Right atrium auricular region (tissue), 2 donors: ENCODE measurements at regions not wholly inside any gene's neighbourhood (a gene's known extent, or its start where the extent isn't known, plus 50 kb on each side); places are given as distances from the start of the nearest gene placed in this dataset.

ENCODE experiments used
- DNase-seq: peaks from one replicate; pipeline ENCODE4 v3.0.0-alpha.2; 2019; ENCODE audit warnings: low spot score
- H3K27ac ChIP-seq, 2 donors: fragments of 200-600 bp; sonication (generic); 1 replicate in 1 of 2; 2 replicates in 1 of 2; pipeline ENCODE4 v1.5.1; 2016 to 2019
- H3K27me3 ChIP-seq, 2 donors: fragments of 200-600 bp; sonication (generic); one replicate each; pipeline versions ENCODE4 v1.5.1 to v1.6.0; 2017 to 2019
- H3K36me3 ChIP-seq: fragments of 200-600 bp; sonication (generic); one replicate; pipeline ENCODE4 v1.5.1; 2016
- H3K4me1 ChIP-seq, 2 donors: fragments of 200-600 bp; sonication (generic); one replicate each; pipeline versions ENCODE4 v1.5.1 to v1.6.0; 2017 to 2019
- H3K4me3 ChIP-seq, 2 donors: fragments of 200-600 bp; sonication (generic); 1 replicate in 1 of 2; 2 replicates in 1 of 2; pipeline ENCODE4 v1.5.1; 2017 to 2019; ENCODE audit warnings: mild to moderate bottlenecking in 1 of 2, moderate library complexity in 1 of 2
- H3K9me3 ChIP-seq, 2 donors: fragments of 200-600 bp; sonication (generic); one replicate each; pipeline ENCODE4 v1.5.1; 2019
- TF ChIP-seq, protein P1 (sequence below), 2 donors: fragments of 200-600 bp; sonication (generic); IDR thresholded peaks; one replicate each; pipeline ENCODE4 v1.5.1; 2019; ENCODE audit warnings: antibody characterized with exemption in 2 of 2

- H3K9me3 ChIP-seq, result no peaks in the 10 kb centered on the region
- no peaks in the 10 kb centered on the region for H3K27me3 ChIP-seq
- no peaks in the 10 kb centered on the region for H3K36me3 ChIP-seq
- DNase-seq, result no peak
- TF ChIP-seq, protein P1, sequence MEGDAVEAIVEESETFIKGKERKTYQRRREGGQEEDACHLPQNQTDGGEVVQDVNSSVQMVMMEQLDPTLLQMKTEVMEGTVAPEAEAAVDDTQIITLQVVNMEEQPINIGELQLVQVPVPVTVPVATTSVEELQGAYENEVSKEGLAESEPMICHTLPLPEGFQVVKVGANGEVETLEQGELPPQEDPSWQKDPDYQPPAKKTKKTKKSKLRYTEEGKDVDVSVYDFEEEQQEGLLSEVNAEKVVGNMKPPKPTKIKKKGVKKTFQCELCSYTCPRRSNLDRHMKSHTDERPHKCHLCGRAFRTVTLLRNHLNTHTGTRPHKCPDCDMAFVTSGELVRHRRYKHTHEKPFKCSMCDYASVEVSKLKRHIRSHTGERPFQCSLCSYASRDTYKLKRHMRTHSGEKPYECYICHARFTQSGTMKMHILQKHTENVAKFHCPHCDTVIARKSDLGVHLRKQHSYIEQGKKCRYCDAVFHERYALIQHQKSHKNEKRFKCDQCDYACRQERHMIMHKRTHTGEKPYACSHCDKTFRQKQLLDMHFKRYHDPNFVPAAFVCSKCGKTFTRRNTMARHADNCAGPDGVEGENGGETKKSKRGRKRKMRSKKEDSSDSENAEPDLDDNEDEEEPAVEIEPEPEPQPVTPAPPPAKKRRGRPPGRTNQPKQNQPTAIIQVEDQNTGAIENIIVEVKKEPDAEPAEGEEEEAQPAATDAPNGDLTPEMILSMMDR (IDR thresholded peaks at IDR 0.05), result no peak
- H3K27ac ChIP-seq, result no peak overlapping the region
- H3K4me1 ChIP-seq, result no peaks in the 10 kb centered on the region
- H3K4me3 ChIP-seq, result no peak overlapping the region
Observed at GRCh38 chr6:63394656-63395308, 75.0 kb upstream of the LGSN start.

DNA sequence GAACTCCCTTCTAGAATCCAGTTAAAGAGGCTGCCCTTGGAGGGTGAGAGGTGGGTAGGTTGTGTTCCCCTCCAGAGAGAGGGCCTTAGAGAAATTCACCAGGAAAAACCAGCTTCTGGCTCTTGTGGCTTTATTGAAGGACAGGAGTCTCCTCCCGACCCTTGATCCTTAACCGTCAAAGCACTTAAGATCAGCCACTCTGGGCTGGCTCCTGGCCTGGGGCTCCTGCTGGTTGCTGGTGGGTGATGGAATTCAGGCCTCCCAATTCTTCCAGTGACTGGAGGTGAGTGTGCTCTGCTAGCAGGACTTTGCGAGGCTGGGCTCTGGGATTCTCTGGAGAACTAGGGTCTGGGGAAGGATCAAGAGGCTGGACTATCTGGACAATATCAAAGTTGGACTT lies 75.6 kb upstream of the LGSN start:
- Histone ChIP-seq H3K27ac (no peak overlapping the region), H3K9me3 (no peaks in the 10 kb centered on the region), H3K4me1 (no peaks in the 10 kb centered on the region), H3K4me3 (no peak overlapping the region), H3K36me3 (no peaks in the 10 kb centered on the region), H3K27me3 (no peaks in the 10 kb centered on the region)
- DNase-seq, result no peak
- TF ChIP-seq, protein P1 (IDR thresholded peaks at IDR 0.05), result no peak

DNA sequence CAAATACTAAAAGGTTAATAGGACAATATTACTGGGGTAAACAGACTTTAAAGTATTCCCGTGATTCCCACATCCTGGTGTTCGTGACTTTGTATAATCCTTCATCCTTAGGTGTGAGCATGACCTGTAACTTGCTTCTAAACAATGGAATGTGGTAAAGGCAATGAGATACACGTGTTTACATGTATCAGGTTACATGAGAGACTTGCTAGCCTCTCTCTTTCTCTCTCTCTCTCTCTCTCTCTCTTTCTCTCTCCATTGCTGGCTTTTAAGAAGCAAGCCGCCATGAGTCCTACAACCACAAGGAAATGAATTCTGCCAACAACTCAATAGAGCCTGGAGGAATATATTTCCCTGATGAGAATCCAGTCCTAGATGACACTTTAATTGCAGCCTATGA lies 83.9 kb upstream of the LGSN start:
- H3K4me1 ChIP-seq, result no peaks in the 10 kb centered on the region
- H3K27ac ChIP-seq, result no peak overlapping the region
- no peaks in the 10 kb centered on the region for H3K27me3 ChIP-seq
- no peaks in the 10 kb centered on the region for H3K36me3 ChIP-seq
- H3K4me3 ChIP-seq, result no peak overlapping the region
- TF ChIP-seq, protein P1 (IDR thresholded peaks at IDR 0.05), result no peak
- DNase-seq, result no peak
- H3K9me3 ChIP-seq, result no peaks in the 10 kb centered on the region

GRCh38 chr6:63410435-63411426 lies 90.9 kb upstream of the LGSN start:
- DNase-seq, result no peak
- no peak overlapping the region for H3K27ac ChIP-seq

DNA sequence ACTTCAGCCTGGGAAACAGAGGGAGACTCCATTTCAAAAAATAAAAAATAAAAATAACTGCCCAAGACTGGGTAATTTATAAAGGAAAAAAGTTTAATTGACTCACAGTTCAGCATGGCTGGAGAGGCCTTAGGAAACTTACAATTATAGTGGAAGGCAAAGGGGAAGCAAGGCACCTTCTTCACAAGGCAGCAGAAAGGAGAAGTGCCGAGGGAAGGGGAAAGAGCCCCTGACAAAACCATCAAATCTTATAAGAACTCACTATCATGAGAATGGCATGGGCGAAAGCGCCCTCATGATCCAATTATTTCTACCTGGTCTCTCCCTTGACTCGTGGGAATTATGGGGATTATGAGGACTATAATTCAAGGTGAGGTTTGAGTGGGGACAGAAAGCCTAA lies 95.5 kb upstream of the LGSN start:
- DNase-seq, result no peak
- no peaks in the 10 kb centered on the region for H3K36me3 ChIP-seq
- TF ChIP-seq, protein P1 (IDR thresholded peaks at IDR 0.05), result no peak
- H3K27me3 ChIP-seq, result no peaks in the 10 kb centered on the region
- H3K27ac ChIP-seq, result no peak overlapping the region
- no peaks in the 10 kb centered on the region for H3K4me1 ChIP-seq
- no peak overlapping the region for H3K4me3 ChIP-seq
- no peaks in the 10 kb centered on the region for H3K9me3 ChIP-seq

More at GRCh38 chr6:63410435-63411426, 90.9 kb upstream of the LGSN start:
- H3K27me3 ChIP-seq, result no peaks in the 10 kb centered on the region
- H3K9me3 ChIP-seq, result no peaks in the 10 kb centered on the region
- no peak overlapping the region for H3K4me3 ChIP-seq
- H3K36me3 ChIP-seq, result no peaks in the 10 kb centered on the region
- no peaks in the 10 kb centered on the region for H3K4me1 ChIP-seq
- TF ChIP-seq, protein P1 (IDR thresholded peaks at IDR 0.05), result no peak
